H1 (cell line): ENCODE measurements at regions not wholly inside any gene's neighbourhood (a gene's known extent, or its start where the extent isn't known, plus 50 kb on each side); places are given as distances from the start of the nearest gene placed in this dataset.

Source experiments
- CBX5 ChIP-seq: fragments of 300-800, 300-1000 bp; sonication (generic); IDR thresholded peaks from 2 replicates; pipeline ENCODE4 v1.7.1; 2016; ENCODE audit warnings: antibody characterized with exemption, low read length, low read depth
- CHD2 ChIP-seq: IDR thresholded peaks from 2 replicates; pipeline ENCODE4 v1.6.1; 2012; ENCODE audit warnings: low read length, improper control_type of control experiment
- CREB1 ChIP-seq: IDR thresholded peaks from 2 replicates; pipeline ENCODE4 v1.6.1; 2012; ENCODE audit warnings: inconsistent platforms
- SIRT6 ChIP-seq: IDR thresholded peaks from one replicate; pipeline ENCODE4 v1.7.1; 2012; ENCODE audit warnings: low read length, inconsistent platforms

DNA sequence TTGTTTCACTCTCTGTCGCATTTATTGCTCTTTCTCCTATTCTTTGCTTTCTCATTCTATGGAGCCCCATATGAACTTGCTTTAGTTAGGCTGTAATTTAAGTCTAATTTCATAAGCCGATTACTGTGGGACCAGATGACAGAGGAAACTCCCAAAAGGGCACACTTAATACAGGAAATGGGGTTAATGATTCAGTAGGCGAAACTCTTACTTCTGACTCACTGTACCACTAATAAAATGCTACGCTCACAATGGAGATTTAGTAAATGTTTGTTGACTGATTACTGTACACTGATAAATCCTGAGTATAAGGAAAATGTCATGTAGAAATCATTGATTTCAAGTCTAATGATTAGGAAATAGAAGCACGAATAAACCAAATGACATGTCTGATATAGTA lies 276.4 kb downstream of the KLF5 start (continued):
- TF ChIP-seq SIRT6 (no peak), CBX5 (no peak), CHD2 (no peak), CREB1 (no peak)
